ENCODE measurements at regions not wholly inside any gene's neighbourhood (a gene's known extent, or its start where the extent isn't known, plus 50 kb on each side); places are given as distances from the start of the nearest gene placed in this dataset.

GRCh38 chr5:86833868-86834267 lies 216.1 kb downstream of the COX7C start:
- ChIA-PET CTCF (no interaction called here), POLR2A (no interaction called here)
- no TSS peak for BruUV-seq (replicated peaks)
- H3K27me3 ChIP-seq (ENCODE audit: control insufficient read depth, insufficient read depth, low read length) = no peaks in the 10 kb centered on the region
- ATAC-seq (no peak), DNase-seq (ENCODE audit: low read depth, low spot score) (no peak)
- intact Hi-C loops (cut with micrococcal nuclease; ENCODE audit: unreplicated experiment) = no loop called here
- in situ Hi-C loops (cut with HindIII; ENCODE audit: low pct_unique_long_range_greater_than_20kb, low sequenced_read_pairs) = no loop called here
- no peaks in the 10 kb centered on the region for H3K9me3 ChIP-seq (ENCODE audit: control insufficient read depth, insufficient read depth, low read depth, low read length)
- H3K4me1 ChIP-seq (ENCODE audit: control insufficient read depth, insufficient read depth, low read length) = no peaks in the 10 kb centered on the region
- no peak overlapping the region for H3K4me3 ChIP-seq (ENCODE audit: low read depth in 2 of 2, low read length in 2 of 2)
- no peak overlapping the region for H3K27ac ChIP-seq (ENCODE audit: low read length)
- no peaks in the 10 kb centered on the region for H3K36me3 ChIP-seq (ENCODE audit: control insufficient read depth, insufficient read depth, low read length)
- TF ChIP-seq CTCF (IDR thresholded peaks at IDR 0.05) = no peak
- TF ChIP-seq REST (IDR thresholded peaks at IDR 0.05; ENCODE audit: insufficient read depth in 1 of 2, low read depth in 2 of 2, low read length in 1 of 2) = no peak
- no peak for TF ChIP-seq POLR2AphosphoS5 (IDR thresholded peaks at IDR 0.05; ENCODE audit: low read depth, low read length)
- TF ChIP-seq SIN3A (IDR thresholded peaks at IDR 0.05; ENCODE audit: borderline replicate concordance, insufficient read depth, low read depth, low read length) = no peak
- no peak for TF ChIP-seq TCF7L2 (IDR thresholded peaks at IDR 0.05; ENCODE audit: low read depth, low read length)

GRCh38 chr5:86837610-86838009 lies 219.9 kb downstream of the COX7C start:
- Histone ChIP-seq H3K9me3 (ENCODE audit: control insufficient read depth, insufficient read depth, low read depth, low read length) (no peaks in the 10 kb centered on the region), H3K4me1 (ENCODE audit: control insufficient read depth, insufficient read depth, low read length) (no peaks in the 10 kb centered on the region), H3K27ac (ENCODE audit: low read length) (no peak overlapping the region), H3K27me3 (ENCODE audit: control insufficient read depth, insufficient read depth, low read length) (no peaks in the 10 kb centered on the region), H3K36me3 (ENCODE audit: control insufficient read depth, insufficient read depth, low read length) (no peaks in the 10 kb centered on the region), H3K4me3 (ENCODE audit: low read depth in 2 of 2, low read length in 2 of 2) (no peak overlapping the region)
- DNase-seq (ENCODE audit: low read depth, low spot score) = no peak
- ATAC-seq = no peak
- POLR2A ChIA-PET = no interaction called here
- TF ChIP-seq CTCF (IDR thresholded peaks at IDR 0.05) = no peak
- TF ChIP-seq SIN3A (IDR thresholded peaks at IDR 0.05; ENCODE audit: borderline replicate concordance, insufficient read depth, low read depth, low read length) = no peak
- no peak for TF ChIP-seq TCF7L2 (IDR thresholded peaks at IDR 0.05; ENCODE audit: low read depth, low read length)
- TF ChIP-seq REST (IDR thresholded peaks at IDR 0.05; ENCODE audit: insufficient read depth in 1 of 2, low read depth in 2 of 2, low read length in 1 of 2) = no peak
- no peak for TF ChIP-seq POLR2AphosphoS5 (IDR thresholded peaks at IDR 0.05; ENCODE audit: low read depth, low read length)
- no TSS peak for BruUV-seq (replicated peaks)
- intact Hi-C loops (cut with micrococcal nuclease; ENCODE audit: unreplicated experiment) (no loop called here), in situ Hi-C loops (cut with HindIII; ENCODE audit: low pct_unique_long_range_greater_than_20kb, low sequenced_read_pairs) (no loop called here)
- CTCF ChIA-PET = no interaction called here
